ENCODE measurements at regions not wholly inside any gene's neighbourhood (a gene's known extent, or its start where the extent isn't known, plus 50 kb on each side); places are given as distances from the start of the nearest gene placed in this dataset.

- no peak for TF ChIP-seq RAD21 (IDR thresholded peaks at IDR 0.05; ENCODE audit: low read depth)
- TF ChIP-seq, protein P1, sequence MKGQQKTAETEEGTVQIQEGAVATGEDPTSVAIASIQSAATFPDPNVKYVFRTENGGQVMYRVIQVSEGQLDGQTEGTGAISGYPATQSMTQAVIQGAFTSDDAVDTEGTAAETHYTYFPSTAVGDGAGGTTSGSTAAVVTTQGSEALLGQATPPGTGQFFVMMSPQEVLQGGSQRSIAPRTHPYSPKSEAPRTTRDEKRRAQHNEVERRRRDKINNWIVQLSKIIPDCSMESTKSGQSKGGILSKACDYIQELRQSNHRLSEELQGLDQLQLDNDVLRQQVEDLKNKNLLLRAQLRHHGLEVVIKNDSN (IDR thresholded peaks at IDR 0.05), result no peak
- TF ChIP-seq, protein P2, sequence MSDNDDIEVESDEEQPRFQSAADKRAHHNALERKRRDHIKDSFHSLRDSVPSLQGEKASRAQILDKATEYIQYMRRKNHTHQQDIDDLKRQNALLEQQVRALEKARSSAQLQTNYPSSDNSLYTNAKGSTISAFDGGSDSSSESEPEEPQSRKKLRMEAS (IDR thresholded peaks at IDR 0.05), result no peak
- TF ChIP-seq REST (IDR thresholded peaks at IDR 0.05; ENCODE audit: low read depth), result no peak
- no peak for TF ChIP-seq EGR1 (IDR thresholded peaks at IDR 0.05)
- no peak for TF ChIP-seq TEAD4 (IDR thresholded peaks at IDR 0.05)
- no peak for TF ChIP-seq TCF12 (IDR thresholded peaks at IDR 0.05; ENCODE audit: low read depth)
- TF ChIP-seq NFIC (IDR thresholded peaks at IDR 0.05), result no peak
- no peak for TF ChIP-seq YY1 (IDR thresholded peaks at IDR 0.05; ENCODE audit: low read depth)
- no peak for TF ChIP-seq TAF1 (IDR thresholded peaks at IDR 0.05; ENCODE audit: low read depth)
- no peak for TF ChIP-seq CREB1 (IDR thresholded peaks at IDR 0.05; ENCODE audit: low read depth)
- no peak for TF ChIP-seq CEBPB (IDR thresholded peaks at IDR 0.05)
- no peak for TF ChIP-seq ZBTB7A (IDR thresholded peaks at IDR 0.05; ENCODE audit: low read depth)
- no peak for TF ChIP-seq FOXM1 (IDR thresholded peaks at IDR 0.05; ENCODE audit: borderline replicate concordance, low read depth)
- TF ChIP-seq EP300 (IDR thresholded peaks at IDR 0.05; ENCODE audit: borderline replicate concordance), result no peak
Measured at GRCh38 chr15:35137190-35137574, 52.1 kb upstream of the NANOGP8 start.

DNA sequence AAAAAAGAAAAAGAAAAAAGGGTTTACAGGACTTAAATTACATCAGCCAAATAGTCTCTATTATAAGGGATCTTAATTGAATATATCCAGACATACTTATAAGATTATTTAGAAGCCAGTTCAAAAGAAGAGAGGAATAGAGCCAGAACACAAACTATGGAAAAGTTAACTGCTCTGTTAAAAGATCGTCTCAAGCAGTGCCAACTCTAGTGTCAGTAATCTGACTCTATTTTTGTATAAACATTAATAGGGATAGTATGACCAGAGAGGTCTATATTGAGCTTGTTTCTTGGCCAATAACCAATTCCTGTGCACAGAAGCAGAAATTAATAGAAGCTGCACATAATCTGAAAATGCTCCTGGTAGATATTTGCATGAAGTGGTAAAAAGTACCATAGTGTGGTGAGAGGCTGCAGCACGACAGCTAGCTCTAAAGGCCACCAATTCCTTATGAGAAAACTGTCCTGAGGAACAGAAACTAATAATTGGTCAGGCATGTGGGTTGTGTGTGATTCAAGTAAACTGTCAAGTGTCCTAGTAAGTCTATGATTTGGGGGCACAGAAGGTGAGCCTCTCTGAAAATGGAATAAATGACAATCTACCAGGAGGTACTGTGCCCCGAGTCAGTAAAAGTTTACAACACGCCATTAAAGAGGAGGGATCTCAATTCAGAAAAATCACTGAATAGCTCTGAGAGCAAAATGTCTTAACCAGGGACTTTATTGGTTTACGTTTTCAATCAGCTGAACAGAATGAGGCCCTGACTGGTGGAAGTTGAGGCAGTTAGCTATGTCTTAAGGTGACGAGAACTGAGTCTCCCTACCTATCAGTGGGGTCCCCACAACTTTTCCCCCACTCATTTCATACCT lies 51.5 kb upstream of the NANOGP8 start:
- no peak for TF ChIP-seq EGR1 (IDR thresholded peaks at IDR 0.05)
- no peak for TF ChIP-seq RAD21 (IDR thresholded peaks at IDR 0.05; ENCODE audit: low read depth)
- TF ChIP-seq, protein P1 (IDR thresholded peaks at IDR 0.05), result no peak
- TF ChIP-seq CREB1 (IDR thresholded peaks at IDR 0.05; ENCODE audit: low read depth), result no peak
- TF ChIP-seq FOXM1 (IDR thresholded peaks at IDR 0.05; ENCODE audit: borderline replicate concordance, low read depth), result no peak
- no peak for TF ChIP-seq CEBPB (IDR thresholded peaks at IDR 0.05)
- no peak for TF ChIP-seq TAF1 (IDR thresholded peaks at IDR 0.05; ENCODE audit: low read depth)
- no peak for TF ChIP-seq TCF12 (IDR thresholded peaks at IDR 0.05; ENCODE audit: low read depth)
- TF ChIP-seq TEAD4 (IDR thresholded peaks at IDR 0.05), result no peak
- TF ChIP-seq, protein P2 (IDR thresholded peaks at IDR 0.05), result no peak
- TF ChIP-seq REST (IDR thresholded peaks at IDR 0.05; ENCODE audit: low read depth), result no peak
- no peak for TF ChIP-seq EP300 (IDR thresholded peaks at IDR 0.05; ENCODE audit: borderline replicate concordance)
- TF ChIP-seq NFIC (IDR thresholded peaks at IDR 0.05), result no peak
- TF ChIP-seq YY1 (IDR thresholded peaks at IDR 0.05; ENCODE audit: low read depth), result no peak
- no peak for TF ChIP-seq ZBTB7A (IDR thresholded peaks at IDR 0.05; ENCODE audit: low read depth)

Data from Ishikawa (cell line).